OCI-M2 (cell line): ENCODE measurements at regions not wholly inside any gene's neighbourhood (a gene's known extent, or its start where the extent isn't known, plus 50 kb on each side); places are given as distances from the start of the nearest gene placed in this dataset.

Source experiments
- DNase-seq: peaks from one replicate; lab custom pipeline; 2025; ENCODE audit not compliant: unreplicated experiment; lab: John Stamatoyannopoulos, UW

DNA sequence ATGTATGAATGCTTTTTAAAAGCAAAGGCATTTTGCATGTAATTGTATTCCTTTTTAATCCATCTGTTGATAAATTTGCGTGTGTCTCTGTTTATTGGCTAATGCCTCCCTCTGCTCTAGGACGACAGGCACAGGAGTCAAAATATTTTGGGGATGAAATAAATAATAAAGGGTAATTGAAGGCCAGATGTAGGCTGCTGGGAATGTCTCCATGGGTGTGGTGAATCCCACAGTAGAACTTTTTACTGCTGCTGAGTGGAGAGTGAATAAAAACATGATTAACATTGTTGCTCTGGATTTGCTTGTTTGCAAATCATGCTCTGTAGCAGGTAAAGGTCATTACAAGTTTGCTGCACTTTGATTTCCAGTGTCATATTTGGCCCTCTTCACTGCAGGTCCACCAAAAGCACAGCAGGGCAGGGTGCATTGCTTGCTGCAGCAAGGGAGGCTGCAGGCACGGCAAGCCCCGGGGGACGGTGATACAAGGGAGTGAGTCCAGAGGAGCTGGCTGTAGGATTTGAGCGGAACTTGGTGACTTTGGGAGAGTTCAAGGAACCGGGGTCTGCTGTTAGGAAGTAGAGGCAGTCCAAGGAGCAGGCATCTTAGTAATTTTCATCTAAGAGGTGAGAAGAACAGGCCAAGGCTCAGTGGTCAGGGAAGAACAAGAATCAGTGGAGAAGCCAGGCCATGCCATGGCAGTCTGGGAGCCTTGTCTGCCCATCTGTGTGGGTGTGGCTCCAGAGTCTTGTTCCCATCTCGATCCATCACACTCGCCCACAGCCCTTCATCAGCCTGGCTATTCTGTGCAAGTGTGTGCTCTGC lies 201.5 kb upstream of the RAB6C start:
- no peak for DNase-seq

DNA sequence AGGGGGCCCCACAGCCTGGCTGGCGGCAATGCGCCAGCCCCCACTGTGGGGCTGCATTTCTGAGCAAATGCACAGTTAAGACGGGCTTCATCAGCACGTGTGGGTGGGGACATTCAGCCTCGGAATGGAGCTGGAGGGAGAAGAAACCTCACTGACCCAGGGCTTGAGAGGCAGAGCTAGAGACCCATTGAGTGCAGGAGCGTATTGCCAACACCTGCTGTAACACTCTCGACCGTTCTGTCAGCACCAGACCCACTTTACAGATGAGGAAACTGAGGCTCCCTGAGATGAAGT lies 200.9 kb upstream of the RAB6C start:
- DNase-seq, result no peak

- no peak for DNase-seq
These were observed 199.7 kb upstream of the RAB6C start for GRCh38 chr2:129779783-129780182.

GRCh38 chr2:129780316-129781270 lies 198.9 kb upstream of the RAB6C start:
- no peak for DNase-seq

DNA sequence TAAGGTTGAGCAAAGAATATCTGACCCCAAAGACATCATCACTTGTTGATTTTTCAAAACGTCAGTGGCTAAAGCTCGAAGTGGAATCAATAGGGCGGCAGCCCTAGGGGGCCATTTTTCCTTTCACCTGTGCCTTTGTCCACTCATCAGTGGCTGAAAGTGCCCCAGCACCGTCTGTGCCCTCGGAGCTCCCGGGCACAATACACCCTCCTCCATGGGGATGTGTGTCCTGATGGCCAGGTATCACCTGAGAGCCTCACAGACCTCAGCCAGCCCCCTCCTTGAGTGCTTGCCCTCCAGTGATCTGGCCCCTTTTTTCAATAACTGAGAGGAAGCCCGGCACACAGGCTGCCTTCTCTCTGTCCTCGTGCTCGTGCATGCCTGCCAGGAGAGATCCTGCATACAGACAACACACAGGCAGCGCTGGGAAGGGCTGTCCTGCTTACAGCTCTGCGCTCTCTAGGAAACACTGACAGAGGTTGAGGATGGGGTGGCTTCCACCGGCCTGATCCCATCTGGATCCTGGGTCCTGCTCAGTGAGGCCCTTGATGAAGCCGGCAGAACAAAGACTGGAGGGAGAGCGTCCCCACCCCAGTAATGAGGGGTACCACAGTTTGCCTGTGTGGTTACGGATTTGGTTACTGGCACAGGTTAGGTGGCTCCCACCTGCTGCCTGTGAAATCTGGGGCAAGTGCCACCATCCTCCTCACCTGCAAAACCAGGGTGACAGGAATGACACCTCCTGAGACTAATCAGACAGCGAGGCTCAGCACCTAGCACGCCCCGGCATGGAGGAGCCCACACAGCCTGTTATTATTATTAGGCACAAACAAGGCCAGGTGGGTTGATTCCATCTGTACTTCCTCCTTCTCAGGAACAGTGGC lies 197.5 kb upstream of the RAB6C start:
- no peak for DNase-seq

- no peak for DNase-seq
These were observed 196.9 kb upstream of the RAB6C start for GRCh38 chr2:129782633-129782990.

DNA sequence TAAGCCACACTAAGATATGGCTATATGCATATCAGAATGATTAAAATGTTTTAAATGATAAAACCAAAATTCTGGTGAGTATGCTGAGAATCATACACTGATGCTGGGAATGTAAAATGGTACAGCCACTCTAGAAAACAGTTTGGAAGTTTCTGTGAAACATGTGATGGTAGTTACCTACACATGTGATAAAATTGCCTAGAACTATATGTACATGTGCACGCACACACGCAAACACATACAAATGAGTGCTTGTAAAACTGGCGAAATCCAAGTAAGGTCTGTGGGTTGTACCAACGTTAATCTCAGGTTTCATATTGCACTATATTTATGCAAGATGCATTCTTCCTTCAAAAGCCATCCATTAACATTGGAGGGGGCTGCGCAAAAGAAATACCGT lies 195.0 kb upstream of the RAB6C start:
- DNase-seq, result no peak

DNA sequence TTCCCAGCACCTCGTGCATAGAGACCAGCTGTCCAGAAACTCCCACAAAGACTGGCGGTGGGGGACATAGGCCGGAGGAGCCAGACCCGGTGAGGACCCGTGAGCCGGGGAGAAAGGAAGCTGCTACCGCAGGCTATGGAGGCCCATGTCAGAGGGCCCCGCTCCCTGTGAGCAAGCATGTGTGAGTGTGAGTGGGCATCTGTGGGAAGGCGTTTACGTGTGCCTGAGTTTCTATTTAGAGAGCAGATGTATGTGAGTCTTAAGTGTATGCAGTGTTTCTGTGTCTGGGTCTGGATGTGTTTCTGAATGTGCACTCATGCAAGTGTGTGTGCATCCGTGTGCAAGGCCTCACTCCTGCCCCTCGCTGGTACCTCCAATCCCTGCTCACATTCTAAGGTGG lies 187.8 kb upstream of the RAB6C start:
- DNase-seq, result no peak

GRCh38 chr2:129793431-129793902 lies 186.0 kb upstream of the RAB6C start:
- no peak for DNase-seq

- DNase-seq, result no peak
These were observed 185.3 kb upstream of the RAB6C start for GRCh38 chr2:129794116-129794515.

DNA sequence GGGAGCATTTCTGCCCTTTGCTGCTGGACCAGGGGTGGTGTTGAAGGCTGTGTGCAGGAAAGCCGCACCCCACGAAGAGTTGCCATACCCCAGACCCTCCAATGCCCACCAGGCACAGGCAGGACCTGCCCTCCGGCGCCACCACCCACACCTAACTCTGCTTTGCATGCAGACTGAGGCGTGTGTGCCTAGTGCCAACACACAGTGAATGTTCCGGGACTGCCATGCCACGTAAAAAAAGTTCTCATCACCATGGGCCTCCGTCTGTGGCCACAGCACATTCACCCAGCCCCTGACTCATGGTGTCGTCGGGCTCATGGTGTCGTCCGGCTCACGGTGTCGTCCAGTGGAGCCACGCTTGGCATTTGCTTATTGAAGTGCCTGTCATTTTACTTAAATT lies 184.9 kb upstream of the RAB6C start:
- no peak for DNase-seq

- no peak for DNase-seq
These were observed 183.2 kb upstream of the RAB6C start for GRCh38 chr2:129796225-129796624.

DNA sequence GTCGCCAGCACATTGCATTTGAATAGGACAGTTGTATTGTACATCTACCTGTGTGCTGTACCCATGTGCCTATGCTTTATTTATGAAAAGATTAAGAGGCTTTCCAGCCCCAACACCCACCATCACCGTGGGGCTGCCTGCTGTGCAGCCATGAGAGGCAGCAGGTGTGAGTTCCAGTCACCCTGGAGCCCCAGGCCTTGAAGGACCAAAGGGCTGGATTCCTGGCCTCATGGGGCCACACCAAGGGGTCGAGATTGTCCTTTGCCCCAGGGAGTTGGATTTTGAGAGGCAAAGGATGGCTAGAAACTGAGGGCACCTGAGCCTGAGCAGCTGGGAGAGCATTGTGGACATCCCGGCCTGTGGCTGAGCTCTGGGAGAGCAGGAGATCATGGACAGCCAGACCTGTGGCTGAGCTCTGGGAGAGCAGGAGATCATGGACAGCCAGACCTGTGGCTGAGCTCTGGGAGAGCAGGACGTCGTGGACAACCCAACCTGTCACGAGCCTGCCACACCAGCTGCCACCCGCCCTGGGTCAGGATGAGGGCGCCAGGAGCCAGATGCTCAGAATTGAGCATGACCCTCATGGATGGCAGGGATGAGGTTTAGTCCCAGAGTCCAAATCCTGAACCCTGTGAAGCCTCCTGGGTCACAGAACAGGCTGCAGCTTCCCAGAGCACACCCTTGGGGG lies 182.5 kb upstream of the RAB6C start:
- no peak for DNase-seq

DNA sequence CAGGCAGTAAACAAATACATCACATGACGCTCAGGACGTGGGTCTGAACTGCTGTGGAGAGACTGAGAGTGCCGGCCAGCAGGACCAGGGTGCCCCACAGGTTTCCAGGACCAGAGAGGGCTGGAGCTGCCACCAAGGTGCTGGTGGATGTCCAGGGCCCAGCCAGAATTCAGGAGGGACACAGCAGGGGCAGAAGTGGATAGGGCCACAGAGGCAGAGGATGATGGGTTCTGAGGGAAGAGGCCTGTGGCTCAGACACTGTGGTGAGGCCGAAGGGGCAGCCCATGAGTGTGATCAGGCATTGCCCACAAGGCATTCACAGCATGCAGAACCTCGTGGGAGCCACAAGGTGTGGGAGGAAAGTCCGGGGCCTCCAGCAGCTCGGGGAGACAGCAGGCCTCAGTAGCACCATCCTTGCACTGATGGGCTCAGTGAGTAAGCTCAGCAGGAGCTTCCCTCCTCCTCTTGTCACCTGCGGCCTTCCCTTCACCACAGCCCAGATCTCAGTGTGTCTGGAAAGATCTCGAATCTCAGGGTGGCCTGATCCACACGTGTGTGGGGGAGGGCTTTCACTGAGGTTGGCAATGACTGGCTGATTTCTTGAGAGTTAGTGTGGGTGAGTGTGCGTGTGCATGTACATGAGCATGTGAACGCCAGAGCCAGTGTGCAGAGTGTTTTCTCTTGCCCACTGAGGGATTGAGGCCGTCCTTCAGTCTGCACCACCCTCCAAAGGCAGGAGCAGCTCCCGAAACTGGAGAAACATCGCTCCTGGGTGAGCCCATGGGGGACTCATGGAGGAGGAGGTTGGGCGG lies 181.8 kb upstream of the RAB6C start:
- no peak for DNase-seq

GRCh38 chr2:129798301-129798581 lies 181.2 kb upstream of the RAB6C start:
- no peak for DNase-seq

DNA sequence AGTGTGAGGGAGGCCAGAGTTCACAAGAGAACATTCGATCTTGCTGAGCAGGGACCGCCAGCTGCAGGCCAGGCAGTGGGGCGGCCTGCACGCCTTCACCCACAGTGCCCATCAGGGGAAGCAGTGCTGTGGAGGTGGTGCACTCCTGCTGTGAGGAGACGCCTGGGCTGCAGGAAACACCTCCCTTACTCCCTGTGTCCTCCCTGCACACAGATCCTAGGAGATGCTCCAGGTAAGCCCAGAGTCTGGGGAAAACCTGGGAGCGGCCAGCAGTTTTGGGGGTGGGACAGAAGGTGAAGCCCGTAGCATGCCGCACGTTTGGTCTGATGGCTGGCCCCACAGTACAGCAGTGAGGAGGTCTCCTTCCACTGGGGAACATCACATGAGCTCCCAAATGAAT lies 180.8 kb upstream of the RAB6C start:
- DNase-seq, result no peak

GRCh38 chr2:129799036-129799958 lies 180.2 kb upstream of the RAB6C start:
- no peak for DNase-seq

DNA sequence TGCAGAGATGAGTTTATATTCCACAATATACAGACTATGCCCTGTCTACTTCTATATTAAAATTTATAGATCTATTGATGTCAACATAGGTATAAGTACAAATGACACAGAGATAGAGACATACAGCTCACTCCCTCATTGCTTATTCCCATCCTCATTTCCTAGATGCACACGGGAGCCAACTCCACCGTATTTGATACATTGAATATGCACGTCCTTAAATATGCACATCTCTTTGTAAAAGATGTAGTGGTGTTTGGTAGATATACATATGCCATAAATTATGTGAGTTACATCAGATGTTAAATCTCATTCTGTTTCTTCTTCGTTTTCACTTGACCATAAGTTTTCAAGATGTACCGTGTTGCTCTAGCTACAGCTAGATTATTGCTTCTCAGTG lies 179.2 kb upstream of the RAB6C start:
- DNase-seq, result no peak

GRCh38 chr2:129800686-129801085 lies 178.8 kb upstream of the RAB6C start:
- no peak for DNase-seq
